Left ventricle myocardium inferior (tissue), 1 donor: ENCODE measurements at regions not wholly inside any gene's neighbourhood (a gene's known extent, or its start where the extent isn't known, plus 50 kb on each side); places are given as distances from the start of the nearest gene placed in this dataset.

Source experiments
- DNase-seq: peaks from one replicate; pipeline ENCODE4 v3.0.0-alpha.2; 2020
- H3K27ac ChIP-seq: fragments of 200-600 bp; replicated peaks from 2 replicates; pipeline ENCODE4 v1.8.0; 2021
- H3K27me3 ChIP-seq: fragments of 200-600 bp; 2 replicates; pipeline ENCODE4 v1.8.0; 2021; ENCODE audit warnings: low read depth
- H3K36me3 ChIP-seq: fragments of 200-600 bp; 2 replicates; pipeline ENCODE4 v1.8.0; 2021
- H3K4me1 ChIP-seq: fragments of 200-600 bp; 2 replicates; pipeline ENCODE4 v1.8.0; 2021
- H3K4me3 ChIP-seq: fragments of 200-600 bp; 2 replicates; pipeline ENCODE4 v1.8.0; 2021; ENCODE audit warnings: mild to moderate bottlenecking, moderate library complexity
- H3K9me3 ChIP-seq: fragments of 200-600 bp; replicated peaks from 2 replicates; pipeline ENCODE4 v1.8.0; 2021
- CTCF ChIP-seq: fragments of 200-600 bp; IDR thresholded peaks from 2 replicates; pipeline ENCODE4 v1.8.0; 2021; ENCODE audit warnings: antibody characterized with exemption, mild to moderate bottlenecking, borderline replicate concordance
- intact Hi-C: fragments of 100-400 bp; cut with micrococcal nuclease; formaldehyde crosslinking; loops from one replicate; pipeline ENCODE4 v1.11.0; 2022
- donor health status: DM: no; HTN: yes; CAD: no; lungs with severe emphysema.

GRCh38 chr16:79449900-79450299 lies 150.6 kb downstream of the MAF start:
- Histone ChIP-seq H3K27me3 (peaks cover 4% of the 10 kb centered on the region), H3K4me3 (no peak overlapping the region), H3K36me3 (no peaks in the 10 kb centered on the region), H3K4me1 (no peaks in the 10 kb centered on the region), H3K27ac (no peak overlapping the region), H3K9me3 (no peaks in the 10 kb centered on the region)
- intact Hi-C loops, result no loop called here
- DNase-seq, result no peak
- TF ChIP-seq CTCF, result no peak

- Histone ChIP-seq H3K4me3 (no peak overlapping the region), H3K9me3 (no peaks in the 10 kb centered on the region), H3K4me1 (no peaks in the 10 kb centered on the region), H3K27me3 (no peaks in the 10 kb centered on the region), H3K36me3 (no peaks in the 10 kb centered on the region), H3K27ac (no peak overlapping the region)
- intact Hi-C loops, result no loop called here
- DNase-seq, result no peak
- TF ChIP-seq CTCF, result no peak
Measured at GRCh38 chr16:79449067-79449769, 151.3 kb downstream of the MAF start.

GRCh38 chr16:79444572-79444971 lies 156.0 kb downstream of the MAF start:
- Histone ChIP-seq H3K36me3 (no peaks in the 10 kb centered on the region), H3K27me3 (no peaks in the 10 kb centered on the region), H3K9me3 (no peaks in the 10 kb centered on the region), H3K27ac (no peak overlapping the region), H3K4me1 (peaks cover 16% of the 10 kb centered on the region), H3K4me3 (no peak overlapping the region)
- no peak for DNase-seq
- no peak for TF ChIP-seq CTCF
- intact Hi-C loops, result no loop called here

GRCh38 chr16:79439901-79440300 lies 160.6 kb downstream of the MAF start:
- Histone ChIP-seq H3K4me3 (no peak overlapping the region), H3K9me3 (no peaks in the 10 kb centered on the region), H3K27ac (no peak overlapping the region), H3K4me1 (peaks cover 38% of the 10 kb centered on the region), H3K27me3 (no peaks in the 10 kb centered on the region), H3K36me3 (no peaks in the 10 kb centered on the region)
- no peak for TF ChIP-seq CTCF
- intact Hi-C loops, result loop anchor here (5.0 kb wide), 1 partner anchor 157 kb away; no protein-coding TSS in a partner anchor
- DNase-seq, result no peak

GRCh38 chr16:79437764-79438751 lies 162.5 kb downstream of the MAF start:
- peak; percentile 48 for DNase-seq
- Histone ChIP-seq H3K27me3 (no peaks in the 10 kb centered on the region), H3K9me3 (no peaks in the 10 kb centered on the region), H3K4me1 (peaks cover 38% of the 10 kb centered on the region), H3K4me3 (peak overlapping the region; percentile 45), H3K27ac (peak overlapping the region; percentile 64), H3K36me3 (no peaks in the 10 kb centered on the region)
- TF ChIP-seq CTCF, result no peak
- intact Hi-C loops, result loop anchor here (5.0 kb wide), 1 partner anchor 159 kb away; no protein-coding TSS in a partner anchor
